ENCODE measurements at regions not wholly inside any gene's neighbourhood (a gene's known extent, or its start where the extent isn't known, plus 50 kb on each side); places are given as distances from the start of the nearest gene placed in this dataset.

DNA sequence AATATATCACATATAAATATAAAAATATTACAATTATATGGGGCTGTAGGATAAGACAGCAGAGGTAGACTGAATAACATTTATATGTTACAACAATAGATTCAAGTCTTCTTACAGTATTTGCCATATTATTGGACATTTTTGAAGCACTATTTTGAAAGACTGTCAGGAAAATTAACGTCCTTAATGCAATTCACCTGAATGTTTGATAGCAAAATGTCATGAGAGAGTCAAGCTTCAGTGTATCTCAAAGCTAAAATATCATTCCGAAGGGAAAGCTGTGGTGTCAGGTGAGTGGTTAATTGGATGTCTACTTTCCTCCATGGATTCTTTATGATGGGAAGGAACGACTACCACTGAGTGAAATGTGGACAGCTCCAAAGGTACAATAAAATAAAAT, 1004.0 kb downstream of the HACE1 start:
- no peak for TF ChIP-seq TAF1 (IDR thresholded peaks at IDR 0.05; ENCODE audit: control insufficient read depth, extremely low read depth, insufficient read depth, low read length, severe bottlenecking)
- no peak for TF ChIP-seq ZNF12 (CRISPR knock-in tag; IDR thresholded peaks at IDR 0.05)
- no peak for TF ChIP-seq FOXA3 (CRISPR knock-in tag; conservative IDR thresholded peaks at IDR 0.05 in 1 of 2, IDR thresholded peaks at IDR 0.05 in 1 of 2)
- no peak for TF ChIP-seq ELF4 (CRISPR knock-in tag; IDR thresholded peaks at IDR 0.05)
- TF ChIP-seq HMG20A (CRISPR knock-in tag; conservative IDR thresholded peaks at IDR 0.05): no peak
- no peak for TF ChIP-seq EZH2 (IDR thresholded peaks at IDR 0.05; ENCODE audit: borderline replicate concordance, low read depth, low read length)
- no peak for TF ChIP-seq ESRRA (IDR thresholded peaks at IDR 0.05; ENCODE audit: borderline replicate concordance, low read depth)
